ENCODE measurements at regions not wholly inside any gene's neighbourhood (a gene's known extent, or its start where the extent isn't known, plus 50 kb on each side); places are given as distances from the start of the nearest gene placed in this dataset.

GRCh38 chr5:125262782-125263181, 516.3 kb upstream of the ZNF608 start:
- 88 to 89% methylated on average over 4 of the region's 4 CpGs for WGBS, 2 donors
- Histone ChIP-seq H3K36me3 (no peaks in the 10 kb centered on the region), H3K9me3 (no peaks in the 10 kb centered on the region), H3K4me3 (no peak overlapping the region), H3K27ac (no peak overlapping the region), H3K27me3 (no peaks in the 10 kb centered on the region), H3K4me1 (no peaks in the 10 kb centered on the region)
- TF ChIP-seq POLR2AphosphoS5 (IDR thresholded peaks at IDR 0.05) = no peak
- TF ChIP-seq POLR2A (IDR thresholded peaks at IDR 0.05) = no peak
- TF ChIP-seq EP300 (IDR thresholded peaks at IDR 0.05) = no peak
- TF ChIP-seq CTCF (IDR thresholded peaks at IDR 0.05) = no peak
- DNase-seq = no peak
- intact Hi-C loops (cut with DNase I) = no loop called here

GRCh38 chr5:125263356-125263755, 516.9 kb upstream of the ZNF608 start:
- no peaks in the 10 kb centered on the region for H3K4me1 ChIP-seq
- no peaks in the 10 kb centered on the region for H3K9me3 ChIP-seq
- WGBS, 2 donors = 62 to 73% methylated on average over 1 of the region's 1 CpG
- no peak for DNase-seq
- no peaks in the 10 kb centered on the region for H3K36me3 ChIP-seq
- TF ChIP-seq EP300 (IDR thresholded peaks at IDR 0.05) = no peak
- no peak for TF ChIP-seq POLR2A (IDR thresholded peaks at IDR 0.05)
- no peaks in the 10 kb centered on the region for H3K27me3 ChIP-seq
- intact Hi-C loops (cut with DNase I) = no loop called here
- H3K27ac ChIP-seq = no peak overlapping the region
- H3K4me3 ChIP-seq = no peak overlapping the region

GRCh38 chr5:125266106-125266505, 519.7 kb upstream of the ZNF608 start:
- intact Hi-C loops (cut with DNase I) = no loop called here
- DNase-seq = no peak
- Histone ChIP-seq H3K27me3 (no peaks in the 10 kb centered on the region), H3K27ac (no peak overlapping the region), H3K4me1 (no peaks in the 10 kb centered on the region), H3K36me3 (no peaks in the 10 kb centered on the region), H3K4me3 (no peak overlapping the region), H3K9me3 (no peaks in the 10 kb centered on the region)
- TF ChIP-seq EP300 (IDR thresholded peaks at IDR 0.05) (no peak), POLR2AphosphoS5 (IDR thresholded peaks at IDR 0.05) (no peak), POLR2A (IDR thresholded peaks at IDR 0.05) (no peak), CTCF (IDR thresholded peaks at IDR 0.05) (no peak)
- 88 to 92% methylated on average over 2 of the region's 2 CpGs for WGBS, 2 donors

- TF ChIP-seq CTCF (IDR thresholded peaks at IDR 0.05) (no peak), POLR2A (IDR thresholded peaks at IDR 0.05) (no peak), POLR2AphosphoS5 (IDR thresholded peaks at IDR 0.05) (no peak), EP300 (IDR thresholded peaks at IDR 0.05) (no peak)
- Histone ChIP-seq H3K4me3 (no peak overlapping the region), H3K27ac (no peak overlapping the region), H3K9me3 (peaks cover 0 to 3% (median 0%) of the 10 kb centered on the region in 4 donors), H3K27me3 (no peaks in the 10 kb centered on the region), H3K4me1 (peaks cover 0 to 11% (median 0%) of the 10 kb centered on the region in 4 donors), H3K36me3 (no peaks in the 10 kb centered on the region)
- no peak for DNase-seq
- WGBS, 2 donors = 87 to 94% methylated on average over 6 of the region's 6 CpGs
- intact Hi-C loops (cut with DNase I) = no loop called here
These were observed 521.3 kb upstream of the ZNF608 start for GRCh38 chr5:125267636-125268248.

GRCh38 chr5:125269926-125270325, 523.5 kb upstream of the ZNF608 start:
- intact Hi-C loops (cut with DNase I) = no loop called here
- WGBS, 2 donors = 23 to 70% methylated on average over 4 of the region's 4 CpGs
- no peaks in the 10 kb centered on the region for H3K27me3 ChIP-seq

More at GRCh38 chr5:125269926-125270325, 523.5 kb upstream of the ZNF608 start:
- no peak overlapping the region for H3K4me3 ChIP-seq
- H3K9me3 ChIP-seq = peaks cover 0 to 3% (median 0%) of the 10 kb centered on the region in 4 donors
- TF ChIP-seq POLR2AphosphoS5 (IDR thresholded peaks at IDR 0.05) (no peak), EP300 (IDR thresholded peaks at IDR 0.05) (no peak), POLR2A (IDR thresholded peaks at IDR 0.05) (no peak), CTCF (IDR thresholded peaks at IDR 0.05) (no peak)
- no peak overlapping the region for H3K27ac ChIP-seq
- H3K4me1 ChIP-seq = peaks cover 0 to 19% (median 3%) of the 10 kb centered on the region in 4 donors
- DNase-seq = no peak
- no peaks in the 10 kb centered on the region for H3K36me3 ChIP-seq

Data from sigmoid colon (tissue), 6 donors.